Fibroblast of skin of right quadriceps (primary cell): ENCODE measurements at regions not wholly inside any gene's neighbourhood (a gene's known extent, or its start where the extent isn't known, plus 50 kb on each side); places are given as distances from the start of the nearest gene placed in this dataset.

Experiments used
- DNase-seq: peaks from one replicate; pipeline ENCODE4 v3.0.0-alpha.2; 2013

DNA sequence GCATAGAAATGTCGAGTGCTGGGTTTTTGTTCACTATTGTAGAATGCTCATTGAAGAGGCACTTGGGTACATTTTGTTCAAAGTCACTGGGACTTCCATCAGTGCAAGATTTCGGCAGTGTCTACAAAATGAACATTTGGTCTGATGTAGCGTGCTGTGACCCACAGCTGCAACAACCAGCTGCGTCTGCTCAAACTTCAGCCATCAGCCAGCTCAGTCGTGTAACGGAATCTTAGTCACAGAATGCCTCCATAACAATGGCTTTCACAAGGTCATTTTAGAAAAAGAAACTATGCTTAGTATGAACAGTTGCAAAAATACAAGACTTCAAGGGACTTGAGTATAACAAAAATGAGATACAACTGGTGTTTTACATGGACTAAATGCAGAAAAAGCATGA lies 828.1 kb upstream of the GRAMD2B start:
- peak; percentile 15 for DNase-seq

DNA sequence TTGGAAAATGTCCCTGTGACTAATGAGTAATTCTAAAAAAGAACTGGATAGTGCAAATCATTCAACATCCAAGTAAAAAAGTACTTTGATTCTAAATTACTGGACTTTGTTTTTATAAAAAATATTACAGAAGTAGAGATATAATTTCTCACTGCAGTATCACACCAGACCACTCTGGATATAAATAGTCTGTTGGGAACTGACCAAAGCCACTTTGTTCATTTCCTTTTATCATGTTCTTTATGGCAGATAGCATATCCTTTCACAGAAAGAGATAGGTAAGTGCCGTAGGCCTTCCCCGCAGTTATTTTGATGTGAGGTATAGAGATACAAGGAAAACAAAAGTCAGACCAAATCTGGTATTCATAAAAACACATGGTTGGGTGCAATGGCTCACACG lies 827.4 kb upstream of the GRAMD2B start:
- DNase-seq = no peak

GRCh38 chr5:125597338-125597737 lies 825.9 kb upstream of the GRAMD2B start:
- peak; percentile 63 for DNase-seq

GRCh38 chr5:125600559-125600958 lies 822.6 kb upstream of the GRAMD2B start:
- no peak for DNase-seq

GRCh38 chr5:125602184-125602583 lies 821.0 kb upstream of the GRAMD2B start:
- DNase-seq = no peak

- no peak for DNase-seq
Observed at GRCh38 chr5:125603321-125603720, 819.9 kb upstream of the GRAMD2B start.

DNA sequence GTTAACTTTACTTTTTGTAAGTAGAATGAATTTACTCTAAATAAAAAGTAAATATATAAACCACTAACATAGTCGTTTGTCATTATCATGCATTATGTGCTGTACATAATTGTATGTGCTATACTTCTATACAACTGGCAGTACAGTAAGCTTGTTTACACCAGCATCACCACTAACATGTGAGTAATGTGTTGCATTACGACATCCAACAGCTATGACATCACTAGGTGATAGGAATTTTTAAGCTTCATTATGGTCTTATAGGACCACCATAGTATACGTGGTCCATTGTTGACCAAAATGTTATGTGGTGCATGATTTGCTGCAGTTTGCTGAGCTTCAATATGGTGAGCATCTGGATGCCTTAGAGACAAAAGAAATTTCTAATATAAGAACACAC lies 819.1 kb upstream of the GRAMD2B start:
- no peak for DNase-seq

DNA sequence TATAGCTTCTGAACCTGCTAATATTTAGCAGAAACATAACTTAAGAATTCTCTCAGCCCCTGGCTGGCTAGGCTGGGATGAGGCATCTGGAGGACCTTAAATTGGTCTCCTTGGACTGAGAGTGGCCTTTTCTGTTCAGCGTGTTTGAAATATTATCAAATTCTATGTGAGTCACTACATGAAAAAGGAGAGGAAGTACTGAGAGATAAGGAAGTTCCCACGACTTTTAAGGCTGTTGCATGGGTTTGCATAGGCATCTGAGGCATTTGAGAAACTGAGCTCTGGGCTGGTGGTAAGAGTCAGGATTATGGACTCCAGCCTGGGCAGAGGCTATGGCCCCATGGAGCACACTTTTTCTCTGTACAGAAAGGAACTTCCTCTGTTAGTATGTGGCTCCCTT lies 816.2 kb upstream of the GRAMD2B start:
- DNase-seq = no peak

- DNase-seq = no peak
Observed at GRCh38 chr5:125609011-125609410, 814.2 kb upstream of the GRAMD2B start.

DNA sequence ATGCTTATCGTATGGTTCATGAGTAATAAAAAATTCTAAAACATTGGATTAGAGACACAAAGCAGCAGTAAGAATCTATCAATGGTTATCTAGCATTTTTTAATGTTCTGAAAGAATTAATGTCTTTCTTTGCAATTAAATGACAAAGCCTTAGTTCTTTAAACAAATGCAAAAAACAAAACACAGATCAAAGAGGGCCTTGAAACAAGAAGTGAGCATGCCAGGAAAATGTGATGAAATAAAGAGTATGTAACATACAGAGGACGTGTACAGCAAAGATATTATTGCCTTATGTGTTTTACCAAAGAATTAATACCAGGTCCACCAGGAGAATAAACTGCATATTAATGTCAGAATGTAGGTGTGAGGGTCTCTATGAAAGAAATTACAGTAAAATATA lies 812.3 kb upstream of the GRAMD2B start:
- no peak for DNase-seq

DNA sequence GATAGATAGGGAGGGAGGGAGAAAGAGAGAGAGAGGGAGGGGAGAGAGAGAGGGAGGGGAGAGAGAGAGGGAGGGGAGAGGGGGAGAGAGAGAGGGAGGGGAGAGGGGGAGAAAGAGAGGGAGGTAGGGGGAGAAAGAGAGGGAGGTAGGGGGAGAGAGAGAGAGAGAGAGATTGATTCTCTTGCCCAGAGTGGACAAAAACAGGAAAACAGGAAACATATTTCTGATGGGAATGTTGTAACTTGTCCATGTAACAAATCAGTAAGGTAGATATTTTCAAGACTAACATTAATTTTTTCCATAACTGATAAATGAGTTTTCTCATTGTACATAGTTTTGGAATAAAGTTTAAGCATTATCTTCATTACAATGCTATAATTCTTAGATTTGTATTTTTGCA lies 811.7 kb upstream of the GRAMD2B start:
- no peak for DNase-seq

GRCh38 chr5:125612181-125612721 lies 811.0 kb upstream of the GRAMD2B start:
- DNase-seq = peak; percentile 15

DNA sequence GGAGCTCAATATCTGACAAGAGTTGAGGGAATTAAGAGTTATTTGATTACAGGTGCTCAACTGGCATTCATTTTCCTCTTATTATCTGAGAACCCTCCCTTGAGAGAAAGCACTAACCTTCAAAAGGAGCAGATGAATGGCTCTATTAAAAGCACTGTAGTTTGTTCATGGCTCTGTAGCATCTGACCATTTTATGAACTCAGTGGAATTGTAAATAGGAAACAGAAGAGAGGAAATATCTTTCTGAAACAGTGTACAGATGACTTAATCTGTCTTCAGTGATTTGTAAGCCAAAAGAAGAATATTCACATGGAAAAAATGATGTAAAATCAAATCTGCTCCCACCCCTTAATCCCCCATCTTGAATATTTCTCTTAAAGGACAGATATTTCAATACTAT lies 810.4 kb upstream of the GRAMD2B start:
- no peak for DNase-seq

DNA sequence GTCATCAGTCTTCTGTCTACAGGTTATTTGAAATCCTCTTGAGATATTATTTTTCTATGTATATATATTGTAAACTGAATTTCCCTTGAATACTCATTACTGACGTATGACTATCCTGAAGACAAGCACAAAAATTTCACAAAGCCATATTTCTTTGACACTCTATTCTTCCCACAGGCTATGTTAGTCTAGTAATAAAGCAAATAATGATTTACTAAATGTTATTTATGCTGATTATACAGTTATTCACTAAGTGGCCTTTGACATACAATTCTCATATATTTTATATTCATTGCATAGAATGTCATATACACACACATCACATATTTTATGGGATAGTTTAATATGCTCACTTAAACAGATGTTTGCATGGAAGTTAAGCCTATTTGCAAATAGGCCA lies 793.0 kb upstream of the GRAMD2B start:
- no peak for DNase-seq

- no peak for DNase-seq
Observed at GRCh38 chr5:125633523-125633922, 789.7 kb upstream of the GRAMD2B start.

- no peak for DNase-seq
Observed at GRCh38 chr5:125634216-125634835, 788.9 kb upstream of the GRAMD2B start.

- no peak for DNase-seq
Observed at GRCh38 chr5:125639858-125640257, 783.4 kb upstream of the GRAMD2B start.

GRCh38 chr5:125652761-125653160 lies 770.4 kb upstream of the GRAMD2B start:
- DNase-seq = no peak

DNA sequence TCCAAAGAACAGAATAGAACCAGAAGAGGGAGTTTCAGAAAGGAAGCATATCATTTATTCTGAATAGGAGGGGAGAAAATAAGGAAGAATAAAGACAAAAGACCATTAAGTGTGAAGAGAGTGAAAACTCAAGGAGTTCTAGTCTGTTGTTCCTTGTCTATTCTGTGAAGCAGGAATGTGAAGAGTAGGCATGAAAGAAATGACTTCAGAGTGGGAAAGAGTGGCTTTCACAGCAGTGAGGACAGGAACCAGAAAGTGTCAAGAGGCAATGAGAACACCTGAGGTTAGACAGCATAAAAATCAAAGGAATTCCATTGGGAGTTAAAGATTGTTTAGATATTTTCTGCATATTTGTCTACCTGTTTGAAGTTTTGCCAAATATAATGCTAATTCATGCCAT lies 768.8 kb upstream of the GRAMD2B start:
- DNase-seq = no peak

DNA sequence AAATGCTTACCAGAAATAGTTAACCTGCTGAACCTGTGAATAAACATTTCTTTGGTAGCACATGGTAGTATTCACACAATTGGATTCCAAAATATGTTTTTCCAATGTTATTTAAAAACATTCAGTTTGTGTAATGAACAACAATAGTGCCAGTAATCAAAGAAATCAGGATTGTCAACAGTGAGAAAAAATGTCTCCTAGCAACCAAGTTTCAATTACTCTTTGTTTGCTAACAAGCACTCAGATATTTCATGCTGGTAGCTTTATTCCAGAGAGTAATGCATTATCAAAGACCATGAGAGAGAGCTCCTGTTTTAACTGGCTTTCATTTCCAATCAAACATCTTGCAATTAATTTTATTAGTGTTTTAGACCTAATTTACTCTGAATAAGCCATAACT lies 768.1 kb upstream of the GRAMD2B start:
- no peak for DNase-seq

- no peak for DNase-seq
Observed at GRCh38 chr5:125657936-125658335, 765.3 kb upstream of the GRAMD2B start.

DNA sequence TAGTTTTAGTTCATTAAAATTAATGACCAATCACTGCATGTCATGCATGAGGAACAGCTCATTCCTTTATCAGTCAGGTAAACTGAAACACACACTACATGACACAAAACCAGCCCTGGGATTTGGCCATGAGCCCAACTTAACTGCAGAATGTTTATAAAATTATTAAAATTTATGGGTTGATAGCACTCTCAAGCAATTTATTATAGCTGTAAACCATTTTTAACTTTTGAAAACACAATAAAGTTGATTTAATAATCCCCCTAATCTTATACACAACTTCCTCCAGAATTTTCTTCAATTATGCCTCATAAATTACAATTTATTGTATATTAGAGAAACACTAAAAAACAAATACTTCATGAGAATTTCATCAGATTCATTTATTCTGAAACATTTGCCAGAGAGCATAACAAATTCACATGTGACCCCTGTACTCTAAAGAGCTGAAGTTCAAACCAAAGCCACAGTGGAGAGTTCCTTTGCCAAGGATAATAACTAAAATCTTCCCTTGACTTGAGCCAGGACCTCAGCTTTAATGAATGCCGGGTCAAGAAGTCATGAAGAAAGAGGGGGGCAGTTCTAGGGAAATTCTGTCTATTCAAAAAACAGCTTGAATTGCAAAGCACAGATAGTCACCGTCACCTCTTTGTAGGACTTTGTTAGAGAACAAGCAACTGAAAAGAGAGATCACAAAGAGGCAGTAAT lies 763.7 kb upstream of the GRAMD2B start:
- peak; percentile 54 for DNase-seq

- DNase-seq = peak; percentile 9
Observed at GRCh38 chr5:125660231-125660895, 762.8 kb upstream of the GRAMD2B start.

DNA sequence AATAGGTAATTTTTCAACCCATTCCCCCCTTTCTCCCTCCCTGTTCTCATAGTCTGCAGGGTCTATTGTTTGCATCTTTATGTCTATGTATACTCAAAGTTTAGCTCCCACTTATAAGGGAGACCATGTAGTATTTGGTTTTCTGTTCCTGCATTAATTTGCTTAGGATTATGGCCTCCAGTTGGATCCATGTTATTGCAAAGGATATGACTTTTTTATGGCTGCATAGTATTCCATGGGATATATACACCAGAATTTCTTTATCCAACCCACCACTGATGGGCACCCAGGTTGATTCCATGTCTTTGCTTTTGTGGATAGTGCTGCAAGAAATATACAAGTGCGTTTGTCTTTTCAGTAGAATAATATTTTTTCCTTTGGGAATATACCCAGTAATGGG lies 761.6 kb upstream of the GRAMD2B start:
- no peak for DNase-seq
